Activated CD4-positive, alpha-beta T cell treated with anti-CD3 and anti-CD28 coated beads for 36 hours (primary cell): ENCODE measurements at regions not wholly inside any gene's neighbourhood (a gene's known extent, or its start where the extent isn't known, plus 50 kb on each side); places are given as distances from the start of the nearest gene placed in this dataset.

Experiments used
- ATAC-seq: fragments of 200-7000 bp; cut with Tn5 transposase; one replicate; pipeline ENCODE4 v1.10.0; 2021; ENCODE audit warnings: mild to moderate bottlenecking, moderate library complexity
- CTCF ChIA-PET: fragments of 350-600 bp; sonication (Branson Sonifier 250); formaldehyde crosslinking; loops from one replicate; lab custom pipeline; 2021; ENCODE audit warnings: antibody characterized with exemption; lab: Charles Lee
- POLR2A ChIA-PET: fragments of 350-600 bp; sonication (Branson Sonifier 250); formaldehyde crosslinking; loops from one replicate; lab custom pipeline; 2021; ENCODE audit warnings: antibody characterized with exemption, inconsistent platforms; lab: Charles Lee
- DNase-seq: peaks from one replicate; pipeline ENCODE4 v3.0.0-alpha.2; 2020
- H3K27ac Mint-ChIP-seq: one replicate; pipeline ENCODE4 v1.8.0; 2021; ENCODE audit warnings: mixed read lengths
- H3K27me3 Mint-ChIP-seq: one replicate; pipeline ENCODE4 v1.8.0; 2021; ENCODE audit warnings: mixed read lengths
- H3K36me3 Mint-ChIP-seq: one replicate; pipeline ENCODE4 v1.8.0; 2021; ENCODE audit warnings: low read depth, mixed read lengths
- H3K4me1 Mint-ChIP-seq: one replicate; pipeline ENCODE4 v1.8.0; 2021; ENCODE audit warnings: mixed read lengths
- H3K4me3 Mint-ChIP-seq: one replicate; pipeline ENCODE4 v1.8.0; 2021; ENCODE audit warnings: mild to moderate bottlenecking, moderate library complexity, mixed read lengths
- H3K9me3 Mint-ChIP-seq: one replicate; pipeline ENCODE4 v1.8.0; 2021; ENCODE audit warnings: low read depth, mixed read lengths
- intact Hi-C, 2 experiments: fragments of 100-400 bp; cut with DNase I in 1 of 2; cut with micrococcal nuclease in 1 of 2; formaldehyde crosslinking; loops; one replicate each; pipeline versions ENCODE4 v1.14.2 to v1.15.1; 2022 to 2024; cut with DNase I, micrococcal nuclease

GRCh38 chr20:22101606-22102005 is 396.1 kb downstream of the PAX1 start:
- intact Hi-C loops = no loop called here
- POLR2A ChIA-PET = no interaction called here
- no peaks in the 10 kb centered on the region for H3K4me1 Mint-ChIP-seq
- no peak overlapping the region for H3K27ac Mint-ChIP-seq
- H3K36me3 Mint-ChIP-seq = no peaks in the 10 kb centered on the region
- H3K4me3 Mint-ChIP-seq = no peak overlapping the region
- DNase-seq (no peak), ATAC-seq (no peak)
- peaks cover 20% of the 10 kb centered on the region for H3K9me3 Mint-ChIP-seq
- CTCF ChIA-PET = no interaction called here
- H3K27me3 Mint-ChIP-seq = no peaks in the 10 kb centered on the region

DNA sequence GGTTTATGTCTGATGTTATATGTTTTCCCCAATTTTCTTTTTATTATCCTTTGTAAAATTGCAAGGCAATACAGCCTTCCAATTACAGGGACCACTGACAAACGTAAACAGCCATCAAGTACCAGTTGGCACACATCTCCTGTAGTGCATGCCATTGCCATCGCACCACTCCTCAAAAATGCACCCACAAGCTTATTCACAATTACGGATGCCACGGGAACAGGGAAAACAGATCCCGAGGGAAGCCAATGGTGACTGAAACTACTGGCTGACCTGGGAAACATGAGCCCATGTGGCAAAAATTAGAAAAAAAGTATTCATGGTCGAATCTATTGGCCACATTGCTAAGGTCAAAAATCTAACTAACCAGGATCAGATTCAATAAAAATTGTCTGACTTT is 395.2 kb downstream of the PAX1 start:
- POLR2A ChIA-PET = no interaction called here
- intact Hi-C loops = no loop called here
- Mint-ChIP-seq H3K4me3 (no peak overlapping the region), H3K4me1 (no peaks in the 10 kb centered on the region), H3K36me3 (no peaks in the 10 kb centered on the region), H3K9me3 (peaks cover 18% of the 10 kb centered on the region), H3K27me3 (no peaks in the 10 kb centered on the region), H3K27ac (no peak overlapping the region)
- CTCF ChIA-PET = no interaction called here
- ATAC-seq = no peak
- DNase-seq = no peak

GRCh38 chr20:22099348-22099747 is 393.9 kb downstream of the PAX1 start:
- ChIA-PET POLR2A (no interaction called here), CTCF (no interaction called here)
- Mint-ChIP-seq H3K9me3 (peaks cover 22% of the 10 kb centered on the region), H3K4me3 (no peak overlapping the region), H3K27ac (no peak overlapping the region), H3K27me3 (no peaks in the 10 kb centered on the region), H3K36me3 (no peaks in the 10 kb centered on the region), H3K4me1 (no peaks in the 10 kb centered on the region)
- intact Hi-C loops = no loop called here
- ATAC-seq = no peak
- no peak for DNase-seq

- H3K4me3 Mint-ChIP-seq = no peak overlapping the region
These were observed 393.0 kb downstream of the PAX1 start for GRCh38 chr20:22098511-22098910.

GRCh38 chr20:22093122-22093521 is 387.7 kb downstream of the PAX1 start:
- POLR2A ChIA-PET = no interaction called here

More at GRCh38 chr20:22098511-22098910, 393.0 kb downstream of the PAX1 start:
- Mint-ChIP-seq H3K4me1 (no peaks in the 10 kb centered on the region), H3K27me3 (no peaks in the 10 kb centered on the region), H3K9me3 (peaks cover 26% of the 10 kb centered on the region), H3K36me3 (no peaks in the 10 kb centered on the region), H3K27ac (no peak overlapping the region)
- no peak for DNase-seq
- ATAC-seq = no peak
- POLR2A ChIA-PET = no interaction called here
- CTCF ChIA-PET = interaction anchor here (0.6 kb wide), 1 partner anchor 60 kb away, joined by 3 read pairs; no protein-coding TSS in a partner anchor
- intact Hi-C loops = no loop called here

DNA sequence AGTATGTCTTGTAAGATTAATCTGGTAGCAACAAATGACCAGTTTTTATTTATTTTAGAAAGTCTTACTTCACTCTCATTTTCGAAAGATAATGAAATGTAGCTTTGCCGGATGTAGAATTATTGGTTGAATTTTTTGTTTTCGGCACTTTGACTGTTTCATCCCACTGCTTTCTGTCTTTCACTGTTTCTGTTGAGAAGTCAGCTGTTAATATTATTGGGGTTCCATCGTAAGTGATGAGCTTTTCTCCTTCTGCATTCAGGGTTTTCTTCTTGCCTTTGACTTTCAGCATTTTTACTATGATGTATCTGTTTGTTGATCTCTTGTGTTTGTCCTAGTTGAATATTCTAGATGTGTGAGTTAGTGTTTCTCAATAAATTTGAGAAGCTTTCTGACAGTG is 383.4 kb downstream of the PAX1 start:
- POLR2A ChIA-PET = no interaction called here
- Mint-ChIP-seq H3K4me1 (no peaks in the 10 kb centered on the region), H3K27ac (no peak overlapping the region), H3K9me3 (peaks cover 21% of the 10 kb centered on the region), H3K4me3 (no peak overlapping the region), H3K36me3 (no peaks in the 10 kb centered on the region), H3K27me3 (no peaks in the 10 kb centered on the region)
- DNase-seq (no peak), ATAC-seq (no peak)
- CTCF ChIA-PET = no interaction called here
- intact Hi-C loops = no loop called here

More at GRCh38 chr20:22093122-22093521, 387.7 kb downstream of the PAX1 start:
- Mint-ChIP-seq H3K36me3 (no peaks in the 10 kb centered on the region), H3K27ac (no peak overlapping the region), H3K4me1 (no peaks in the 10 kb centered on the region), H3K27me3 (no peaks in the 10 kb centered on the region), H3K9me3 (peaks cover 32% of the 10 kb centered on the region), H3K4me3 (no peak overlapping the region)
- DNase-seq (no peak), ATAC-seq (no peak)
- intact Hi-C loops = no loop called here
- CTCF ChIA-PET = no interaction called here

GRCh38 chr20:22080985-22081384 is 375.5 kb downstream of the PAX1 start:
- Mint-ChIP-seq H3K36me3 (no peaks in the 10 kb centered on the region), H3K27me3 (no peaks in the 10 kb centered on the region), H3K4me1 (no peaks in the 10 kb centered on the region), H3K27ac (no peak overlapping the region), H3K9me3 (peaks cover 8% of the 10 kb centered on the region), H3K4me3 (no peak overlapping the region)
- ChIA-PET CTCF (no interaction called here), POLR2A (no interaction called here)
- no peak for DNase-seq
- intact Hi-C loops = no loop called here
- ATAC-seq = no peak

- H3K36me3 Mint-ChIP-seq = no peaks in the 10 kb centered on the region
- ATAC-seq (no peak), DNase-seq (no peak)
- H3K4me3 Mint-ChIP-seq = no peak overlapping the region
- H3K27me3 Mint-ChIP-seq = no peaks in the 10 kb centered on the region
- H3K27ac Mint-ChIP-seq = no peak overlapping the region
- intact Hi-C loops = no loop called here
- H3K9me3 Mint-ChIP-seq = peaks cover 12% of the 10 kb centered on the region
- ChIA-PET CTCF (no interaction called here), POLR2A (no interaction called here)
- no peaks in the 10 kb centered on the region for H3K4me1 Mint-ChIP-seq
These were observed 369.2 kb downstream of the PAX1 start for GRCh38 chr20:22074635-22075034.

DNA sequence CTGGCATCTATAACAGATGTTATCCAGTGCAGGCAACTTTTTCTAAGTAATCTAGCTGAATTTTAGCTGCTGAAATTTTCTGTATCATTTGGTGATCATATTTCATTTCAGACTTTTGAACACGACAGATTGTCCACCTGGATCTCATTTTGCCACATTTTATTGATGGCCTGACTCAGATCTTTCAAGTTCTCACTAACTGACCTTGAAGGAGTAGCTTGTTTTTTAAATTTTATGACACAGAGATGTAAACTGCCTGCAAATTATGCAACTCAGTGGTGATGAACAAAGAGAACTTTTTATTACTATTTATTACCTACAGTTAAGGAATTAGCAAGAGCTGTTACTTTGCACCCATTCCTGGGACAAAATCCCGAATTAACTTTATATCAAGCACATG is 366.4 kb downstream of the PAX1 start:
- ChIA-PET POLR2A (no interaction called here), CTCF (no interaction called here)
- intact Hi-C loops = no loop called here
- no peaks in the 10 kb centered on the region for H3K36me3 Mint-ChIP-seq
- H3K4me3 Mint-ChIP-seq = no peak overlapping the region
- no peaks in the 10 kb centered on the region for H3K4me1 Mint-ChIP-seq
- no peaks in the 10 kb centered on the region for H3K27me3 Mint-ChIP-seq
- no peak overlapping the region for H3K27ac Mint-ChIP-seq
- no peak for ATAC-seq
- H3K9me3 Mint-ChIP-seq = peaks cover 12% of the 10 kb centered on the region
- DNase-seq = no peak

DNA sequence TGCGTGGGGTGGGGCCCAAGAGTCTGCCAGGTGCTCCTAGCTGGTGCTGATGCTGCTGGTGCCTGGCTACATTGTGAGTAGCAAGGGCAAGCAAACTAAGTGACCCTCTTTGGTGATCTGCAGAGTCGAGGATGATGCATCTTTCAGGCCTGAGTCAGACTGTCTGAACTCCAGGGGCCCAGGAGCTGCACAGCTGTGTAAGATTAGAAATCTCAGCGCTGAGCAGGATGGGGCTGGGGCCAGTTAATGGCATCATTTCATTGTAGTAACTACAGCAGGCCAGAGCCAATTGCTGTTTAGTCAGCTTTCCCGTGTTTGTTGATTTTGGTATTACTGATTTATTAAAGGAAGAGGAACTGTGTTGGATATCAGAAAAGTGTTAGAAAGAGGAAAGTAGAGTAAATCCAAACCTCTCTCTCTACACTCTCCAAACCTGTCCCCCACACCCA is 365.2 kb downstream of the PAX1 start:
- no peak overlapping the region for H3K27ac Mint-ChIP-seq
- ATAC-seq (no peak), DNase-seq (no peak)
- H3K36me3 Mint-ChIP-seq = no peaks in the 10 kb centered on the region
- H3K9me3 Mint-ChIP-seq = peaks cover 14% of the 10 kb centered on the region
- H3K4me1 Mint-ChIP-seq = no peaks in the 10 kb centered on the region
- no peak overlapping the region for H3K4me3 Mint-ChIP-seq
- H3K27me3 Mint-ChIP-seq = no peaks in the 10 kb centered on the region
- ChIA-PET POLR2A (no interaction called here), CTCF (no interaction called here)
- intact Hi-C loops = no loop called here

DNA sequence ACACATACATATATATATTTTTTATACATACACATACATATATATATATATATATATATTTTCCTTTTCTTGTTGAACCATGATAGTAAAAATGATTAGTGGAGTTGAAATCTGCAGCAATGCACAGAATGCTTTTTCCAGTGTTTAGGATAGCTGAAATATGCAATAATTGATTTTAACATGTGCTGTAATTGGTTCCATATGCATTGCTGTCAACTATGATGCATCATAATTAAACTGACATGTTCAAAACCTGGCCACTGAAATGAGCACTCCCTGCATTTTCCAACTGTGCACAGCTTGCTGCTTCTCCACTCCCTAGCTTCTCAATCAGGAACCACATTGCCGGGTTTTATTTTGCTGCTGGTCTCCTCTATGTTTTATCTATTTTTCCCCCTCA is 358.3 kb downstream of the PAX1 start:
- Mint-ChIP-seq H3K4me1 (no peaks in the 10 kb centered on the region), H3K9me3 (peaks cover 23% of the 10 kb centered on the region), H3K27me3 (no peaks in the 10 kb centered on the region), H3K36me3 (no peaks in the 10 kb centered on the region), H3K4me3 (no peak overlapping the region), H3K27ac (no peak overlapping the region)
- intact Hi-C loops = no loop called here
- ChIA-PET CTCF (interaction anchor here (1.2 kb wide), 1 partner anchor 251 kb away, joined by 3 read pairs; no protein-coding TSS in a partner anchor), POLR2A (no interaction called here)
- ATAC-seq (no peak), DNase-seq (no peak)

DNA sequence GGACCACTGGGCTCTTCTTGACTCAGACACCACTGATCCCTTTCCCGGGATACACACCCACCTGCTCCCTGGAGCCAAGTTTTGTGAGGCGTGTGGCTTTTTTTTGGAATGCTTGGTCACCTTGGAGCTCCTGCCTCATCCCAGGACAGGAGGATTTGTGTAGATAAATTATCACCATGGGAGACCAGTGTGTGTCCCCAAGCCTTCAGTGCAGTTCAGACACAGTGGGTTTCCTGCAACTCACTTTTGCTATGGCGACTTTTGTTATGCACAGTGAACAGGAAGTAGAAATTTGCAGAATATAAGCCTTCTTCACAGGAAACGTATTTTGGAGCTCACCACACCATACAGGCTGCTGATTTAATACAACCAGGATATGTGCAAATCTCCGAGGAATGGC is 357.4 kb downstream of the PAX1 start:
- H3K27me3 Mint-ChIP-seq = no peaks in the 10 kb centered on the region
- ChIA-PET POLR2A (no interaction called here), CTCF (interaction anchor here (1.2 kb wide), 1 partner anchor 250 kb away, joined by 3 read pairs; no protein-coding TSS in a partner anchor)
- no peaks in the 10 kb centered on the region for H3K36me3 Mint-ChIP-seq
- no peaks in the 10 kb centered on the region for H3K4me1 Mint-ChIP-seq
- DNase-seq (no peak), ATAC-seq (no peak)
- peaks cover 20% of the 10 kb centered on the region for H3K9me3 Mint-ChIP-seq
- no peak overlapping the region for H3K27ac Mint-ChIP-seq
- H3K4me3 Mint-ChIP-seq = no peak overlapping the region
- intact Hi-C loops = no loop called here

GRCh38 chr20:22060610-22061009 is 355.1 kb downstream of the PAX1 start:
- intact Hi-C loops = no loop called here
- no peaks in the 10 kb centered on the region for H3K27me3 Mint-ChIP-seq
- H3K4me1 Mint-ChIP-seq = no peaks in the 10 kb centered on the region
- ATAC-seq = no peak
- ChIA-PET POLR2A (no interaction called here), CTCF (no interaction called here)
- no peak overlapping the region for H3K4me3 Mint-ChIP-seq
- H3K9me3 Mint-ChIP-seq = peaks cover 18% of the 10 kb centered on the region
- H3K36me3 Mint-ChIP-seq = no peaks in the 10 kb centered on the region
- H3K27ac Mint-ChIP-seq = no peak overlapping the region
- no peak for DNase-seq
